ENCODE measurements at regions not wholly inside any gene's neighbourhood (a gene's known extent, or its start where the extent isn't known, plus 50 kb on each side); places are given as distances from the start of the nearest gene placed in this dataset.

- no peak overlapping the region for H3K27ac ChIP-seq
- H3K9me3 ChIP-seq: no peaks in the 10 kb centered on the region
- intact Hi-C loops (cut with DNase I; ENCODE audit: low total_unique reads): no loop called here
- H3K27me3 ChIP-seq: no peaks in the 10 kb centered on the region
- TF ChIP-seq, protein P1, sequence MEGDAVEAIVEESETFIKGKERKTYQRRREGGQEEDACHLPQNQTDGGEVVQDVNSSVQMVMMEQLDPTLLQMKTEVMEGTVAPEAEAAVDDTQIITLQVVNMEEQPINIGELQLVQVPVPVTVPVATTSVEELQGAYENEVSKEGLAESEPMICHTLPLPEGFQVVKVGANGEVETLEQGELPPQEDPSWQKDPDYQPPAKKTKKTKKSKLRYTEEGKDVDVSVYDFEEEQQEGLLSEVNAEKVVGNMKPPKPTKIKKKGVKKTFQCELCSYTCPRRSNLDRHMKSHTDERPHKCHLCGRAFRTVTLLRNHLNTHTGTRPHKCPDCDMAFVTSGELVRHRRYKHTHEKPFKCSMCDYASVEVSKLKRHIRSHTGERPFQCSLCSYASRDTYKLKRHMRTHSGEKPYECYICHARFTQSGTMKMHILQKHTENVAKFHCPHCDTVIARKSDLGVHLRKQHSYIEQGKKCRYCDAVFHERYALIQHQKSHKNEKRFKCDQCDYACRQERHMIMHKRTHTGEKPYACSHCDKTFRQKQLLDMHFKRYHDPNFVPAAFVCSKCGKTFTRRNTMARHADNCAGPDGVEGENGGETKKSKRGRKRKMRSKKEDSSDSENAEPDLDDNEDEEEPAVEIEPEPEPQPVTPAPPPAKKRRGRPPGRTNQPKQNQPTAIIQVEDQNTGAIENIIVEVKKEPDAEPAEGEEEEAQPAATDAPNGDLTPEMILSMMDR (IDR thresholded peaks at IDR 0.05): no peak
- TF ChIP-seq POLR2AphosphoS5 (IDR thresholded peaks at IDR 0.05): no peak
- no peak for TF ChIP-seq POLR2A (IDR thresholded peaks at IDR 0.05)
- no peak for TF ChIP-seq EP300 (IDR thresholded peaks at IDR 0.05; ENCODE audit: low read depth)
- H3K4me3 ChIP-seq: no peak overlapping the region
- in situ Hi-C loops (cut with MboI; ENCODE audit: low pct_ligation_motif_present in 1 of 4, low pct_unique_long_range_greater_than_20kb in 1 of 4, low sequenced_read_pairs in 3 of 4): no loop called here
- 72 to 81% methylated on average over 2 of the region's 2 CpGs for WGBS, 2 donors (ENCODE audit: low coverage in 1 of 2)
- H3K4me1 ChIP-seq: no peaks in the 10 kb centered on the region
- no peaks in the 10 kb centered on the region for H3K36me3 ChIP-seq
- DNase-seq: no peak
These were observed 161.3 kb upstream of the EYA4 start for GRCh38 chr6:133079901-133080300.

DNA sequence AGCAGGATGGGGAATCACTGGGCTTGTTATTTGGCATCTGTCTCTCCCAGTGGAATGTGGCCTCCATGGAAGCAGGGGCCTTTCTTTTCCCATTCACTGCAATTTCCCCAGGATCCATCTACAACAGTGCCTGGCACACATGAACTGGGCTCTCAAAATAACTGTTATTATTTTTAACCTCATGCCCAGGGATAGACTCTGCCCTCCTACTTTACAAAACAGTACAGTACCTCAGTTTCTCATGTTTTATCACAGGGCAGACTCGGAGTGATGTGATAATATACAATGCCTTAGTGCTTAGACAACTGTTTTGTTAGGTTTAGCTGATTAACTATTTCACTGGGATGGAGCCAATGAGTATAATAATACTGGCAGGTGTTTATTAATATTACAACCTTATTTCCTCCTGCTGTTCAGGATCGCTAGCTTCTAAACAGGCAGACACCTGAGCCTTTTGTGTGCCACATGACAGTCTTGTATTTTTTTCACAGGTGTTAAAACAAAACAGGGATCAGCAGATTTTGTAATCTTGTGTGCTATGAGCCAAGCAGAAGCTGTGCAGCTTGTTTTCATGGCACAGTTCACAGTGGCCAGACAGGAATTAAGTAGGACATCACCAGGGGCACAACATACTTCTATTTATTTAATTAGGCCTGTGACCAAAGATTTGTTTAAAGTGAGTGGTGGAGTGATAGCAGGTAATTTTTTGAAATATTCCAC, 157.7 kb upstream of the EYA4 start:
- WGBS, 2 donors (ENCODE audit: low coverage in 1 of 2): 67 to 78% methylated on average over 1 to 2 of the region's 2 CpGs
- TF ChIP-seq, protein P1 (IDR thresholded peaks at IDR 0.05): no peak
- no peak for TF ChIP-seq POLR2AphosphoS5 (IDR thresholded peaks at IDR 0.05)
- TF ChIP-seq POLR2A (IDR thresholded peaks at IDR 0.05): no peak
- TF ChIP-seq EP300 (IDR thresholded peaks at IDR 0.05; ENCODE audit: low read depth): no peak
- Histone ChIP-seq H3K4me1 (no peaks in the 10 kb centered on the region), H3K36me3 (no peaks in the 10 kb centered on the region), H3K27me3 (no peaks in the 10 kb centered on the region), H3K4me3 (no peak overlapping the region), H3K9me3 (no peaks in the 10 kb centered on the region), H3K27ac (no peak overlapping the region)
- in situ Hi-C loops (cut with MboI; ENCODE audit: low pct_ligation_motif_present in 1 of 4, low pct_unique_long_range_greater_than_20kb in 1 of 4, low sequenced_read_pairs in 3 of 4): no loop called here
- intact Hi-C loops (cut with DNase I; ENCODE audit: low total_unique reads): no loop called here
- DNase-seq: no peak

DNA sequence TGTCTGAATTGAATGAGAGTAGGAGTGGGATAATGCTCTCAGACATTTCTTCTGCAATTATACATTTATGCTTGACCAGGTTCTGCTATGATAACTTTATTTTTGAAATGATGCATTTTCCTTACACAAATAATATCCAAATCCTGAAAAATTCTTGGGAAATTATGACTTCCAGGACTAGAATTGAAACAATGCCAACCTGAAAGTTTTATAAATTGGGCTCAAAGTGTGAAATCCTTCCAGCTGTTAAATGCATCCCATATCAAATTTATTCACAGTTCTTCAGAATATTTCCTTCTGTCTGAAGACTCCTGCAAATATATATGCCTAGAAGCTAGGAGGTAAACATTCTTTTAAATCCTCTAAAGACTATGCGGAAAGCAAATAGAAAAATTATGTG, 155.7 kb upstream of the EYA4 start:
- Histone ChIP-seq H3K4me3 (no peak overlapping the region), H3K27me3 (no peaks in the 10 kb centered on the region), H3K9me3 (no peaks in the 10 kb centered on the region), H3K27ac (no peak overlapping the region), H3K4me1 (no peaks in the 10 kb centered on the region), H3K36me3 (no peaks in the 10 kb centered on the region)
- no peak for DNase-seq
- intact Hi-C loops (cut with DNase I; ENCODE audit: low total_unique reads) (no loop called here), in situ Hi-C loops (cut with MboI; ENCODE audit: low pct_ligation_motif_present in 1 of 4, low pct_unique_long_range_greater_than_20kb in 1 of 4, low sequenced_read_pairs in 3 of 4) (no loop called here)
- no peak for TF ChIP-seq POLR2A (IDR thresholded peaks at IDR 0.05)
- TF ChIP-seq EP300 (IDR thresholded peaks at IDR 0.05; ENCODE audit: low read depth): no peak
- TF ChIP-seq, protein P1 (IDR thresholded peaks at IDR 0.05): no peak
- TF ChIP-seq POLR2AphosphoS5 (IDR thresholded peaks at IDR 0.05): no peak
- 59 to 100% methylated on average over 1 of the region's 1 CpG for WGBS, 2 donors (ENCODE audit: low coverage in 1 of 2)

DNA sequence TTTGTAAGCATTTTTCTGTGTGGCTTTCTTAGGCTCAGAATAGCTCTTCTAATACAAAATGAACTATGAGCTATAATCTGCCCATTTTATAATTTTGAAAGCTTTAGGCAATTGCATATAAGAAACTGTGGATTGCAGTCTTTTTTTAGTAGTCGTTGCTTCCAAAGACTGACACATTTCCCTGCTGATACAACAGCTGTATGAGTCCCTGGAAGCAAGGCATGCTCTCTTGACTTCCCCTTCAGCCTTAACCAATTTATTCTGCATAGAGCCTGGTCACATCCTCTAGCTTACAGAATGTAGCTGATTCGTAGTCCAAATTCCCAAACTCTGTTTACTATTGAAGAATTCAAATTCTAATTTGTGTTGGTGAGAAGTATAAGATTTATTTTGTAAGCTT, 155.3 kb upstream of the EYA4 start:
- H3K4me3 ChIP-seq: no peak overlapping the region
- 31 to 41% methylated on average over 2 of the region's 2 CpGs for WGBS, 2 donors (ENCODE audit: low coverage in 1 of 2)
- no peaks in the 10 kb centered on the region for H3K27me3 ChIP-seq
- no peaks in the 10 kb centered on the region for H3K36me3 ChIP-seq
- TF ChIP-seq POLR2AphosphoS5 (IDR thresholded peaks at IDR 0.05): no peak
- TF ChIP-seq, protein P1 (IDR thresholded peaks at IDR 0.05): no peak
- H3K4me1 ChIP-seq: no peaks in the 10 kb centered on the region
- no peak for DNase-seq
- no peaks in the 10 kb centered on the region for H3K9me3 ChIP-seq
- intact Hi-C loops (cut with DNase I; ENCODE audit: low total_unique reads) (no loop called here), in situ Hi-C loops (cut with MboI; ENCODE audit: low pct_ligation_motif_present in 1 of 4, low pct_unique_long_range_greater_than_20kb in 1 of 4, low sequenced_read_pairs in 3 of 4) (no loop called here)
- H3K27ac ChIP-seq: no peak overlapping the region

Data from transverse colon (tissue), 4 donors.